GM06990 (cell line): ENCODE measurements at regions not wholly inside any gene's neighbourhood (a gene's known extent, or its start where the extent isn't known, plus 50 kb on each side); places are given as distances from the start of the nearest gene placed in this dataset.
"Not testable (repeated sequence)": the region's sequence is repeated elsewhere in the genome, so short reads cannot be mapped to it uniquely, and the experiment has no call there.

Source experiments
- DNase-seq: peaks from one replicate; pipeline ENCODE4 v3.0.0-alpha.2; 2011; ENCODE audit not compliant: insufficient read length; ENCODE audit errors: extremely low read depth
- H3K27me3 ChIP-seq: replicated peaks from 2 replicates; pipeline ENCODE4 v1.6.0; 2011; ENCODE audit warnings: low read length; ENCODE audit not compliant: control insufficient read depth, insufficient read depth
- H3K36me3 ChIP-seq: 2 replicates; pipeline ENCODE4 v1.5.1; 2011; ENCODE audit warnings: low read length; ENCODE audit not compliant: control insufficient read depth, insufficient read depth
- H3K4me3 ChIP-seq: replicated peaks from 2 replicates; pipeline ENCODE4 v1.5.1; 2011; ENCODE audit warnings: low read depth, mild to moderate bottlenecking, control low read depth, low read length
- TF ChIP-seq, protein P1 (sequence below): IDR thresholded peaks from 2 replicates; pipeline ENCODE4 v1.5.1; 2011; ENCODE audit warnings: low read length, control low read depth, mild to moderate bottlenecking, inconsistent platforms; ENCODE audit not compliant: insufficient read depth, poor library complexity, severe bottlenecking

DNA sequence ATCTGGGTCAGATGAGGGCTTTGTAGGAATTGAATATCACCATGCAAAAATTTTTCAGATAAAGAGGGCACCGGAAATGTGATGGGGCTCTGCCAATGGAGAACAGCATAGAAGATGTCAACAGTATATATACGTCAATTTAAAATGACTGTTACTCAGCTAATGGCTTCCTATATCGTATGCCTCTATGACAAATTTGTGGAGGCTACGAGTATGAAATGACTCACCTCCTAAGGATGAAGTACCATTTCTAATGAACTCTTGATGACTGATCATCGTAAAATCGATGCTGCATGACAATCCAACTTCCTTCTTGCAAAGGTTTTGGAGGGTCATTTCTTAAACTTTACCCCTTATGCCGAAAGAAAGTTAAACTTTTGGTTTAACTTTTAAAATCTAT lies 450.3 kb upstream of the ZP4 start:
- DNase-seq = no peak
- Histone ChIP-seq H3K4me3 (no peak overlapping the region), H3K36me3 (no peaks in the 10 kb centered on the region), H3K27me3 (no peaks in the 10 kb centered on the region)
- TF ChIP-seq, protein P1, sequence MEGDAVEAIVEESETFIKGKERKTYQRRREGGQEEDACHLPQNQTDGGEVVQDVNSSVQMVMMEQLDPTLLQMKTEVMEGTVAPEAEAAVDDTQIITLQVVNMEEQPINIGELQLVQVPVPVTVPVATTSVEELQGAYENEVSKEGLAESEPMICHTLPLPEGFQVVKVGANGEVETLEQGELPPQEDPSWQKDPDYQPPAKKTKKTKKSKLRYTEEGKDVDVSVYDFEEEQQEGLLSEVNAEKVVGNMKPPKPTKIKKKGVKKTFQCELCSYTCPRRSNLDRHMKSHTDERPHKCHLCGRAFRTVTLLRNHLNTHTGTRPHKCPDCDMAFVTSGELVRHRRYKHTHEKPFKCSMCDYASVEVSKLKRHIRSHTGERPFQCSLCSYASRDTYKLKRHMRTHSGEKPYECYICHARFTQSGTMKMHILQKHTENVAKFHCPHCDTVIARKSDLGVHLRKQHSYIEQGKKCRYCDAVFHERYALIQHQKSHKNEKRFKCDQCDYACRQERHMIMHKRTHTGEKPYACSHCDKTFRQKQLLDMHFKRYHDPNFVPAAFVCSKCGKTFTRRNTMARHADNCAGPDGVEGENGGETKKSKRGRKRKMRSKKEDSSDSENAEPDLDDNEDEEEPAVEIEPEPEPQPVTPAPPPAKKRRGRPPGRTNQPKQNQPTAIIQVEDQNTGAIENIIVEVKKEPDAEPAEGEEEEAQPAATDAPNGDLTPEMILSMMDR = no peak

DNA sequence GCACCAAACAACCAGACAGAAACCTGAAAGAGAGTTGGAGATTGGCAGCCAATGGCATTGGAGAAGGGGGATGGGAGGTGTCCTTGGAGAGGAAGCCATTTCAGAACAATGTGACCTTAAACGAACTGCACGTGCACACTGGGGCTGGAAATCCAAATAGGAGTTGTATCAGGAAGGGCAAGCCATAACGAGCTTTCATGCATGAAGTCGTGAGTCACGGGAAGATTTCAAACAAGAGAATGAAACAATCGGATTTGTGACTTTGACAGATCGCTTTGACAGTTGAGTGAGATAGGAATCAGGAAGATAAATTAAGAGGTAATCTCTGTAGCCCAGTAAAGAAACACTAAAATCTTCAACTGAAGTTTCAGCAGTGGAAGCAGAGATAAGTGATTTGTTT lies 445.8 kb upstream of the ZP4 start:
- Histone ChIP-seq H3K27me3 (no peaks in the 10 kb centered on the region), H3K4me3 (no peak overlapping the region), H3K36me3 (no peaks in the 10 kb centered on the region)
- TF ChIP-seq, protein P1 = no peak
- DNase-seq = no peak

DNA sequence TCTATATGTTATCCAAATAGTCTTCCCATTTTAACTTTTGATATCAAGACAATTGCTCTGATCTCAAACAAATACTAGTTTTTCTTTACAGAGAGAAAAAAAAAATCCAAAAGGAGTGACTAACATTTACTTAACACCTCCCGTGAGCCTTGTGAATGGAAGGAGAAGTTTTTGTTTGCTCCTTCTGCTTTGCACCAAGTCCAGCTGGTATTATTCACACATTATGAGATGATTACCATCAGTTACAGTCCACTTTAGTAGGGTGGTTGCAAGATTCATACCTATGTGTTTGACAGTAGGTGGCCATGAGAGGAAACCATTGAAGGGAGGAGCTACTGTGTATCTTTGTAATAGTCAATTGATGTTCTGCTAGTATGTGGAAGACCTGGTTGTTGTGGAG lies 443.4 kb upstream of the ZP4 start:
- Histone ChIP-seq H3K4me3 (no peak overlapping the region), H3K36me3 (no peaks in the 10 kb centered on the region), H3K27me3 (no peaks in the 10 kb centered on the region)
- TF ChIP-seq, protein P1 = no peak
- no peak for DNase-seq

DNA sequence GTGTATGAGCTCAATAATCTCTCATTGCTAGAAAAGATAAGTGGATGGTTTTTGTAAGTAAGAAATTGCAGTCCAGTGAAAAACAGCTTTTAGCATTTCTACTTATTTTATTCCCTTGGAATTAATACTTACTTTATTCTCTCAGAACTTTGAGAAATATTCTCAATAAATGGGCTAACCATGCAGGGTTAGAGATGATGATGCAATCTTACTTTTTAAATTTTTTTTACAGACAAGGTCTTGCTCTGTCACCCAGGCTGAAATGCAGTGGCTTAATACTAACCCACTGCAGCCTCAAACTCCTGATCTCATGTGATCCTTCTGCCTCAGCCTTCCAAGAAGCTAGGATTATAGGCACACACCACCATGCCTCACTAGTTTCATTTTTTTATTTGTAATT lies 440.8 kb upstream of the ZP4 start:
- TF ChIP-seq, protein P1 = no peak
- no peaks in the 10 kb centered on the region for H3K36me3 ChIP-seq
- no peak overlapping the region for H3K4me3 ChIP-seq
- no peak for DNase-seq
- no peaks in the 10 kb centered on the region for H3K27me3 ChIP-seq

DNA sequence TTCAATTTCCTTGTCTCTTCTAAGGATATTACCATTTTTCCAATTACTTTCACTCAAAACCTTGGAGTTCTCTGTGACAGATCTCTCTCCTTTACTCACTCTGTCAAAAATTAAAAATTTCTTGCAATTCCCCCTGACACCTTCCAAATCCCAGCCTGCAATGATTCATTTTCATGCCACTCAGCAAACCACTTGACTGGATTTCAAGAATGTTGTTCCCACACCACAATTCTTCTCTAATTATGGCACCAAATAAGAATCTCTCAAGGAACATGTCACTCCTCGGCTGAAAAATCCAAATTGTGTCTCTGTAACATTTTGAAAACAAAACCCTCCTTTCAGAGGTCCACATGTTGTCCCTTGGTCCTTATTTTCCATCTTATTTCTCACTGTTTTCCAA lies 438.9 kb upstream of the ZP4 start:
- Histone ChIP-seq H3K27me3 (no peaks in the 10 kb centered on the region), H3K4me3 (no peak overlapping the region), H3K36me3 (no peaks in the 10 kb centered on the region)
- no peak for DNase-seq
- TF ChIP-seq, protein P1 = no peak

DNA sequence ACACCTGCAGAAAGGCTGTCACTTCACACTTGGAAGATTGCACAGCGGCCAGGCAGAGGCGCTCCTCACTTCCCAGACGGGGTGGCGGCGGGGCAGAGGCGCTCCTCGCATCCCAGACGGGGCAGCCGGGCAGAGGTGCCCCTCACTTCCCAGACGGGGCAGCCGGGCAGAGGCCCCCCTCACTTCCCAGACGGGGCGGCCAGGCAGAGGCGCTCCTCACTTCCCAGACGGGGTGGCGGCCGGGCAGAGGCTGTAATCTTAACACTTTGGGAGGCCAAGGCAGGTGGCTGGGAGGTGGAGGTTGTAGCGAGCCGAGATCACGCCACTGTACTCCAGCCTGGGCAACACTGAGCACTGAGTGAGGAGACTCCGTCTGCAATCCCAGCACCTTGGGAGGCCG lies 436.3 kb upstream of the ZP4 start:
- not testable (repeated sequence) for H3K36me3 ChIP-seq, DNase-seq, H3K27me3 ChIP-seq, H3K4me3 ChIP-seq

DNA sequence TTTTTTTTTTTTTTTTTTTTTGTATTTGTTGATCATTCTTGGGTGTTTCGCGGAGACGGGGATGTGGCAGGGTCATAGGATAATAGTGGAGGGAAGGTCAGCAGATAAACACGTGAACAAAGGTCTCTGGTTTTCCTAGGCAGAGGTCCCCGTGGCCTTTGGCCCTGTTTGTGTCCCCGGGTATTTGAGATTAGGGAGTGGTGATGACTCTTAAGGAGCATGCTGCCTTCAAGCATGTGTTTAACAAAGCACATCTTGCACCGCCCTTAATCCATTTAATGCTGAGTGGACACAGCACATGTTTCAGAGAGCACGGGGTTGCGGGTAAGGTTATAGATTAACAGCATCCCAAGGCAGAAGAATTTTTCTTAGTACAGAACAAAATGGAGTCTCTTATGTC lies 435.8 kb upstream of the ZP4 start:
- not testable (repeated sequence) for DNase-seq, H3K4me3 ChIP-seq, H3K36me3 ChIP-seq, H3K27me3 ChIP-seq
